IMR-90 (cell line): ENCODE measurements at regions not wholly inside any gene's neighbourhood (a gene's known extent, or its start where the extent isn't known, plus 50 kb on each side); places are given as distances from the start of the nearest gene placed in this dataset.

ENCODE experiments used
- ATAC-seq: fragments of 200-7000 bp; cut with Tn5 transposase; 2 replicates; pipeline ENCODE4 v1.9.1; 2020; ENCODE audit warnings: low read depth, mild to moderate bottlenecking, moderate library complexity
- BruUV-seq: library from RNA; stranded (reverse); fragments of 400-500 nt; replicated peaks from 2 replicates; lab custom pipeline; 2021; lab: Mats Ljungman, UMichigan
- CTCF ChIA-PET: fragments of 300-600 bp; formaldehyde crosslinking; extraction: SDS; loops from one replicate; lab custom pipeline; 2021; ENCODE audit warnings: antibody characterized with exemption; lab: Yijun Ruan, JAX
- POLR2A ChIA-PET: fragments of 300-600 bp; sonication (Branson Sonifier 250); formaldehyde crosslinking; loops from one replicate; lab custom pipeline; 2022; ENCODE audit warnings: antibody characterized with exemption; ENCODE audit not compliant: unreplicated experiment; lab: Charles Lee
- DNase-seq: peaks from one replicate; pipeline ENCODE4 v3.0.0; 2013
- H2AFZ ChIP-seq: replicated peaks from 2 replicates; pipeline ENCODE3; 2013; ENCODE audit warnings: low read length, mild to moderate bottlenecking; ENCODE audit not compliant: poor library complexity
- H2AK5ac ChIP-seq: 2 replicates; pipeline ENCODE4 v1.6.1; 2013; ENCODE audit warnings: low read depth, low read length, inconsistent platforms
- H2AK9ac ChIP-seq: replicated peaks from 2 replicates; pipeline ENCODE3; 2013; ENCODE audit warnings: mild to moderate bottlenecking, low read depth, low read length, moderate library complexity; ENCODE audit not compliant: poor library complexity
- H2BK120ac ChIP-seq: 2 replicates; pipeline ENCODE4 v1.6.1; 2013; ENCODE audit warnings: low read depth, low read length, inconsistent platforms
- H2BK15ac ChIP-seq: 3 replicates; pipeline ENCODE4 v1.6.1; 2013; ENCODE audit warnings: low read depth, low read length, inconsistent platforms
- H2BK20ac ChIP-seq: 2 replicates; pipeline ENCODE4 v1.6.1; 2013; ENCODE audit warnings: low read depth, mild to moderate bottlenecking, inconsistent platforms, low read length, moderate library complexity
- H2BK5ac ChIP-seq: 2 replicates; pipeline ENCODE4 v1.6.1; 2013; ENCODE audit warnings: mild to moderate bottlenecking, low read depth, low read length, inconsistent platforms; ENCODE audit not compliant: poor library complexity, severe bottlenecking
- H3K14ac ChIP-seq: replicated peaks from 2 replicates; pipeline ENCODE4 v1.6.1; 2013; ENCODE audit warnings: low read depth, low read length, inconsistent platforms
- H3K18ac ChIP-seq: 2 replicates; pipeline ENCODE4 v1.6.1; 2013; ENCODE audit warnings: low read depth, low read length, control low read depth
- H3K23ac ChIP-seq: 2 replicates; pipeline ENCODE4 v1.6.1; 2013; ENCODE audit warnings: low read depth, low read length, inconsistent platforms
- H3K27ac ChIP-seq: 2 replicates; pipeline ENCODE4 v1.5.1; 2013; ENCODE audit warnings: mild to moderate bottlenecking, control low read depth, low read length; ENCODE audit not compliant: insufficient read depth
- H3K27me3 ChIP-seq: 2 replicates; pipeline ENCODE4 v1.6.1; 2013; ENCODE audit warnings: low read length; ENCODE audit not compliant: control insufficient read depth, insufficient read depth
- H3K36me3 ChIP-seq: 2 replicates; pipeline ENCODE4 v1.6.1; 2013; ENCODE audit warnings: low read length, mixed read lengths; ENCODE audit not compliant: control insufficient read depth, insufficient read depth
- H3K4ac ChIP-seq: 2 replicates; pipeline ENCODE4 v1.6.1; 2013; ENCODE audit warnings: low read depth, low read length, inconsistent platforms
- H3K4me1 ChIP-seq: 2 replicates; pipeline ENCODE4 v1.6.1; 2013; ENCODE audit warnings: low read length, mixed read lengths; ENCODE audit not compliant: control insufficient read depth, insufficient read depth
- H3K4me2 ChIP-seq: 2 replicates; pipeline ENCODE4 v1.6.1; 2013; ENCODE audit warnings: low read depth, mild to moderate bottlenecking, control low read depth, low read length, moderate library complexity
- H3K4me3 ChIP-seq: 2 replicates; pipeline ENCODE4 v1.5.1; 2013; ENCODE audit warnings: low read depth, mild to moderate bottlenecking, control low read depth, low read length, moderate library complexity; ENCODE audit not compliant: insufficient read depth
- H3K56ac ChIP-seq: 2 replicates; pipeline ENCODE4 v1.6.1; 2013; ENCODE audit warnings: low read length, inconsistent platforms; ENCODE audit not compliant: insufficient read depth; ENCODE audit errors: extremely low read depth
- H3K79me1 ChIP-seq, 2 experiments: 2 replicates each; pipeline ENCODE4 v1.6.1; 2013; ENCODE audit warnings: low read length in 2 of 2, inconsistent platforms in 1 of 2, low read depth in 1 of 2
- H3K9ac ChIP-seq: 2 replicates; pipeline ENCODE4 v1.6.1; 2013; ENCODE audit warnings: low read depth, low read length, control low read depth
- H3K9me1 ChIP-seq: 2 replicates; pipeline ENCODE4 v1.6.1; 2013; ENCODE audit warnings: low read length, inconsistent platforms; ENCODE audit not compliant: insufficient read depth
- H3K9me3 ChIP-seq: 2 replicates; pipeline ENCODE4 v1.6.1; 2013; ENCODE audit warnings: low read length; ENCODE audit not compliant: control insufficient read depth, insufficient read depth
- H4K20me1 ChIP-seq: 2 replicates; pipeline ENCODE4 v1.6.1; 2013; ENCODE audit warnings: low read length, inconsistent platforms; ENCODE audit not compliant: insufficient read depth
- H4K5ac ChIP-seq: 2 replicates; pipeline ENCODE4 v1.6.1; 2013; ENCODE audit warnings: mild to moderate bottlenecking, low read depth, low read length, control low read depth
- H4K8ac ChIP-seq, 2 experiments: 2 replicates each; pipeline ENCODE4 v1.6.1; 2013; ENCODE audit warnings: low read depth in 2 of 2, low read length in 2 of 2, control low read depth in 1 of 2, inconsistent platforms in 1 of 2
- H4K91ac ChIP-seq: 2 replicates; pipeline ENCODE4 v1.6.1; 2013; ENCODE audit warnings: low read depth, low read length, inconsistent platforms; ENCODE audit not compliant: insufficient read depth
- BHLHE40 ChIP-seq: fragments of 150-350 bp; IDR thresholded peaks from 2 replicates; pipeline ENCODE4 v1.6.1; 2016; ENCODE audit warnings: mild to moderate bottlenecking, low read depth, low read length
- CEBPB ChIP-seq: IDR thresholded peaks from 2 replicates; pipeline ENCODE4 v1.6.1; 2012; ENCODE audit warnings: low read depth, low read length, improper control_type of control experiment
- CHD1 ChIP-seq: IDR thresholded peaks from 2 replicates; pipeline ENCODE4 v1.6.1; 2012; ENCODE audit warnings: low read depth, low read length, improper control_type of control experiment
- CTCF ChIP-seq: conservative IDR thresholded peaks from 2 replicates; pipeline ENCODE4 v1.5.1; 2012; ENCODE audit warnings: mild to moderate bottlenecking, low read depth, low read length, improper control_type of control experiment
- ELK1 ChIP-seq: fragments of 150-350 bp; IDR thresholded peaks from 2 replicates; pipeline ENCODE4 v1.6.1; 2016; ENCODE audit warnings: low read depth, mild to moderate bottlenecking, low read length, moderate library complexity, borderline replicate concordance
- FOS ChIP-seq: fragments of 150-350 bp; IDR thresholded peaks from 2 replicates; pipeline ENCODE4 v1.6.1; 2016; ENCODE audit warnings: low read depth, low read length
- MAFK ChIP-seq: IDR thresholded peaks from 2 replicates; pipeline ENCODE4 v1.6.1; 2012; ENCODE audit warnings: low read depth, low read length, improper control_type of control experiment
- MAZ ChIP-seq: IDR thresholded peaks from 2 replicates; pipeline ENCODE4 v1.6.1; 2012; ENCODE audit warnings: low read depth, mild to moderate bottlenecking, low read length, improper control_type of control experiment, moderate library complexity, borderline replicate concordance
- MXI1 ChIP-seq: IDR thresholded peaks from 2 replicates; pipeline ENCODE4 v1.6.1; 2012; ENCODE audit warnings: low read depth, mild to moderate bottlenecking, low read length, moderate library complexity, borderline replicate concordance
- NFE2L2 ChIP-seq: fragments of 150-350 bp; IDR thresholded peaks from 2 replicates; pipeline ENCODE4 v1.6.1; 2016; ENCODE audit warnings: low read depth, mild to moderate bottlenecking, low read length
- POLR2A ChIP-seq: IDR thresholded peaks from 2 replicates; pipeline ENCODE4 v1.6.1; 2012; ENCODE audit warnings: mild to moderate bottlenecking, low read depth, low read length
- RAD21 ChIP-seq: IDR thresholded peaks from 2 replicates; pipeline ENCODE4 v1.6.1; 2012; ENCODE audit warnings: low read length, improper control_type of control experiment
- RCOR1 ChIP-seq: IDR thresholded peaks from 2 replicates; pipeline ENCODE4 v1.6.1; 2012; ENCODE audit warnings: mild to moderate bottlenecking, low read length, improper control_type of control experiment; ENCODE audit not compliant: insufficient replicate concordance
- RFX5 ChIP-seq: IDR thresholded peaks from 2 replicates; pipeline ENCODE4 v1.8.0; 2012; ENCODE audit warnings: low read depth, mild to moderate bottlenecking, low read length, moderate library complexity
- SMC3 ChIP-seq: fragments of 150-350 bp; IDR thresholded peaks from 2 replicates; pipeline ENCODE4 v1.6.1; 2016; ENCODE audit warnings: low read depth, mild to moderate bottlenecking, antibody characterized with exemption, low read length, moderate library complexity
- WGBS, 2 experiments: methylation state at CpG; one replicate each; pipeline versions ENCODE4 v1.1.5 to v1.1.7; 2013; ENCODE audit warnings: missing lambda C conversion rate in 2 of 2; ENCODE audit not compliant: insufficient read length in 1 of 2; ENCODE audit errors: extremely low coverage in 2 of 2; 5-methylcytosine and 5-hydroxymethylcytosine counted together
- dilution Hi-C: fragments of 300-500 bp; cut with HindIII; formaldehyde crosslinking; loops from one replicate; pipeline ENCODE4 v1.14.3; 2018; ENCODE audit warnings: low sequenced_read_pairs; ENCODE audit not compliant: unreplicated experiment
- in situ Hi-C: fragments of 300-500 bp; cut with MboI; formaldehyde crosslinking; loops from 3 replicates; pipeline ENCODE4 v1.14.3; 2019; ENCODE audit warnings: low sequenced_read_pairs, inconsistent platforms, mixed read lengths
- intact Hi-C: fragments of 100-400 bp; cut with micrococcal nuclease; formaldehyde crosslinking; loops from 2 replicates; pipeline ENCODE4 v1.10.0; 2022
- TF ChIP-seq, protein P1 (sequence below): fragments of 150-350 bp; IDR thresholded peaks from 2 replicates; pipeline ENCODE4 v1.6.1; 2017; ENCODE audit warnings: mild to moderate bottlenecking, antibody characterized with exemption, low read length, low read depth

GRCh38 chr16:54697677-54698076, 233.0 kb upstream of the IRX5 start:
- dilution Hi-C loops: no loop called here
- TF ChIP-seq RCOR1 (no peak), MAFK (no peak), CTCF (no peak), BHLHE40 (no peak), ELK1 (no peak), CEBPB (no peak), CHD1 (no peak), NFE2L2 (no peak), SMC3 (no peak), MAZ (no peak), RFX5 (no peak), RAD21 (no peak), POLR2A (no peak), FOS (no peak), MXI1 (no peak)
- TF ChIP-seq, protein P1, sequence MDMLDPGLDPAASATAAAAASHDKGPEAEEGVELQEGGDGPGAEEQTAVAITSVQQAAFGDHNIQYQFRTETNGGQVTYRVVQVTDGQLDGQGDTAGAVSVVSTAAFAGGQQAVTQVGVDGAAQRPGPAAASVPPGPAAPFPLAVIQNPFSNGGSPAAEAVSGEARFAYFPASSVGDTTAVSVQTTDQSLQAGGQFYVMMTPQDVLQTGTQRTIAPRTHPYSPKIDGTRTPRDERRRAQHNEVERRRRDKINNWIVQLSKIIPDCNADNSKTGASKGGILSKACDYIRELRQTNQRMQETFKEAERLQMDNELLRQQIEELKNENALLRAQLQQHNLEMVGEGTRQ: no peak
- H3K23ac ChIP-seq: no peak overlapping the region
- no peaks in the 10 kb centered on the region for H3K4me1 ChIP-seq
- H4K8ac ChIP-seq: no peak overlapping the region
- H3K18ac ChIP-seq: no peak overlapping the region
- no peaks in the 10 kb centered on the region for H3K27me3 ChIP-seq
- H3K56ac ChIP-seq: no peak overlapping the region
- no peak overlapping the region for H2BK5ac ChIP-seq
- POLR2A ChIA-PET: no interaction called here
- H2BK20ac ChIP-seq: no peak overlapping the region
- intact Hi-C loops: no loop called here
- BruUV-seq: no TSS peak
- CTCF ChIA-PET: no interaction called here
- WGBS, 2 experiments: no CpG with 5 or more reads among the region's 8 CpGs
- no peak overlapping the region for H2AFZ ChIP-seq
- H3K9me3 ChIP-seq: peaks cover 5% of the 10 kb centered on the region; the same call in 1 of the 2 replicates
- no peak overlapping the region for H4K5ac ChIP-seq
- in situ Hi-C loops: no loop called here
- no peak for ATAC-seq
- H2BK120ac ChIP-seq: no peak overlapping the region
- no peak overlapping the region for H3K9ac ChIP-seq
- no peak overlapping the region for H2BK15ac ChIP-seq
- H3K4me2 ChIP-seq: no peak overlapping the region
- no peak for DNase-seq
- H3K14ac ChIP-seq: no peak overlapping the region
- no peaks in the 10 kb centered on the region for H3K9me1 ChIP-seq
- no peak overlapping the region for H3K4ac ChIP-seq
- H2AK9ac ChIP-seq: no peak overlapping the region
- H2AK5ac ChIP-seq: no peak overlapping the region
- H4K20me1 ChIP-seq: no peaks in the 10 kb centered on the region
- no peak overlapping the region for H3K27ac ChIP-seq
- H3K79me1 ChIP-seq: no peaks in the 10 kb centered on the region
- H3K4me3 ChIP-seq: no peak overlapping the region
- no peaks in the 10 kb centered on the region for H3K36me3 ChIP-seq
- no peak overlapping the region for H4K91ac ChIP-seq
